ENCODE measurements at regions not wholly inside any gene's neighbourhood (a gene's known extent, or its start where the extent isn't known, plus 50 kb on each side); places are given as distances from the start of the nearest gene placed in this dataset.
"Not testable (repeated sequence)": the region's sequence is repeated elsewhere in the genome, so short reads cannot be mapped to it uniquely, and the experiment has no call there.

- H3K4me1 ChIP-seq (ENCODE audit: low read depth, poor library complexity, severe bottlenecking), result peaks cover 50% of the 10 kb centered on the region
- H3K4me3 ChIP-seq (IDR thresholded peaks at IDR 0.05; ENCODE audit: insufficient read depth, low read depth, low read length), result no peak overlapping the region
- peak overlapping the region; percentile 69 for H3K4me2 ChIP-seq
Measured at GRCh38 chr9:96148634-96149532, 153.1 kb downstream of the HSD17B3 start.

GRCh38 chr9:96147029-96147428, 154.9 kb downstream of the HSD17B3 start:
- H3K79me2 ChIP-seq (ENCODE audit: insufficient read depth, low read depth); H3K27me3 ChIP-seq (ENCODE audit: insufficient read depth, low read depth); H2AFZ ChIP-seq (ENCODE audit: low read depth); H4K20me1 ChIP-seq (ENCODE audit: insufficient read depth); H3K27ac ChIP-seq; H3K9ac ChIP-seq; H3K36me3 ChIP-seq (ENCODE audit: insufficient read depth); H3K4me3 ChIP-seq (IDR thresholded peaks at IDR 0.05; ENCODE audit: insufficient read depth, low read depth, low read length); H3K4me2 ChIP-seq: not testable (repeated sequence)
- H3K4me1 ChIP-seq (ENCODE audit: low read depth, poor library complexity, severe bottlenecking), result peaks cover 44% of the 10 kb centered on the region

More at GRCh38 chr9:96148634-96149532, 153.1 kb downstream of the HSD17B3 start:
- H3K27me3 ChIP-seq (ENCODE audit: insufficient read depth, low read depth), result no peaks in the 10 kb centered on the region
- H2AFZ ChIP-seq (ENCODE audit: low read depth), result peak overlapping the region; percentile 62; the same call in 1 of the 2 replicates
- no peak overlapping the region for H3K9ac ChIP-seq
- TF ChIP-seq CTCF (conservative IDR thresholded peaks at IDR 0.05; ENCODE audit: low read depth, low read length), result no peak
- H4K20me1 ChIP-seq (ENCODE audit: insufficient read depth), result no peaks in the 10 kb centered on the region
- no peaks in the 10 kb centered on the region for H3K36me3 ChIP-seq (ENCODE audit: insufficient read depth)
- peak overlapping the region; percentile 88; the same call in 1 of the 2 replicates for H3K27ac ChIP-seq
- no peaks in the 10 kb centered on the region for H3K79me2 ChIP-seq (ENCODE audit: insufficient read depth, low read depth)

GRCh38 chr9:96141666-96142065, 160.3 kb downstream of the HSD17B3 start:
- Histone ChIP-seq H3K36me3 (ENCODE audit: insufficient read depth) (no peaks in the 10 kb centered on the region), H3K79me2 (ENCODE audit: insufficient read depth, low read depth) (no peaks in the 10 kb centered on the region), H3K27me3 (ENCODE audit: insufficient read depth, low read depth) (no peaks in the 10 kb centered on the region), H4K20me1 (ENCODE audit: insufficient read depth) (no peaks in the 10 kb centered on the region), H2AFZ (ENCODE audit: low read depth) (no peak overlapping the region), H3K27ac (no peak overlapping the region), H3K4me2 (no peak overlapping the region), H3K4me1 (ENCODE audit: low read depth, poor library complexity, severe bottlenecking) (peaks cover 42% of the 10 kb centered on the region), H3K4me3 (IDR thresholded peaks at IDR 0.05; ENCODE audit: insufficient read depth, low read depth, low read length) (no peak overlapping the region), H3K9ac (no peak overlapping the region)
- TF ChIP-seq CTCF (conservative IDR thresholded peaks at IDR 0.05; ENCODE audit: low read depth, low read length), result no peak

- Histone ChIP-seq H3K36me3 (ENCODE audit: insufficient read depth) (no peaks in the 10 kb centered on the region), H3K9ac (no peak overlapping the region), H4K20me1 (ENCODE audit: insufficient read depth) (no peaks in the 10 kb centered on the region), H3K27ac (no peak overlapping the region), H3K4me1 (ENCODE audit: low read depth, poor library complexity, severe bottlenecking) (peaks cover 48% of the 10 kb centered on the region), H2AFZ (ENCODE audit: low read depth) (no peak overlapping the region), H3K79me2 (ENCODE audit: insufficient read depth, low read depth) (no peaks in the 10 kb centered on the region), H3K4me2 (no peak overlapping the region), H3K27me3 (ENCODE audit: insufficient read depth, low read depth) (no peaks in the 10 kb centered on the region), H3K4me3 (IDR thresholded peaks at IDR 0.05; ENCODE audit: insufficient read depth, low read depth, low read length) (no peak overlapping the region)
- TF ChIP-seq CTCF (conservative IDR thresholded peaks at IDR 0.05; ENCODE audit: low read depth, low read length), result no peak
Measured at GRCh38 chr9:96141128-96141474, 160.9 kb downstream of the HSD17B3 start.

Measured in KMS-11 (cell line).